DOHH2 (cell line): ENCODE measurements at regions not wholly inside any gene's neighbourhood (a gene's known extent, or its start where the extent isn't known, plus 50 kb on each side); places are given as distances from the start of the nearest gene placed in this dataset.

Experiments
- EZH2phosphoT487 ChIP-seq: fragments of 200-600 bp; sonication (generic); IDR thresholded peaks from 2 replicates; pipeline ENCODE4 v1.6.1; 2017; ENCODE audit warnings: borderline replicate concordance, mild to moderate bottlenecking, antibody characterized with exemption, low read length, moderate library complexity, mixed read lengths
- TF ChIP-seq, protein P1 (sequence below): fragments of 200-600 bp; sonication (generic); IDR thresholded peaks from one replicate; pipeline ENCODE4 v1.5.1; 2014; ENCODE audit warnings: antibody characterized with exemption, mild to moderate bottlenecking, low read depth, low read length; ENCODE audit not compliant: poor library complexity, severe bottlenecking

DNA sequence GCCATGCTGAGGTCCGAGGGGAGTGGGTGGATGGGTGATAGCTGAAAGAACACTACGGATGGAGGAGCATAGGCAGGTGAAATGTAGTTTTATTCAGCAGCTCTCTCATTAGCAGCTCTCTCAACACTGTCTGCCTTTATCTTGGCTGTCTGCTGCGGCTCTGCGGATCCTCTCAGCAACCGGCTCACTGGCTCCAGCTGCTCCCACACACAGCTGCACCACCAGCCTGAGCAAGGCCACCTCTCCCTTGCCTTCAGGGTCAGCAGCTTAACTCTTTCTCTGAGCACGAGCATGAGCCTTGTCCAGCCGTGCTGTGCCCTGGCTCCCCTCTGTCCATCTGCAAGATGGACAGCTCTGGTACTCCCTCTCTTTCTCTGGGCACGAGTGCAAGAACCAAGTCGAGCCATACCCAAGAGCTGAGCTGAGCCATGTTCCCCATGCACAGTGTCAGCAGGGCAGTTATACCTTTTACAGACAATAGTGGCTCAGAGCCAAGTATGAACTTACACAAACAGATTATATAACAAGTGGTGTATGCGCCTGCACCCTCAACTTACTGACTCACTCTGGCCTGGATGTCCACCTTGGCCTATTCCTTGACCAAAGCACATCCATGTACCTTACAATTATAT is 108.5 kb downstream of the MACIR start:
- TF ChIP-seq, protein P1, sequence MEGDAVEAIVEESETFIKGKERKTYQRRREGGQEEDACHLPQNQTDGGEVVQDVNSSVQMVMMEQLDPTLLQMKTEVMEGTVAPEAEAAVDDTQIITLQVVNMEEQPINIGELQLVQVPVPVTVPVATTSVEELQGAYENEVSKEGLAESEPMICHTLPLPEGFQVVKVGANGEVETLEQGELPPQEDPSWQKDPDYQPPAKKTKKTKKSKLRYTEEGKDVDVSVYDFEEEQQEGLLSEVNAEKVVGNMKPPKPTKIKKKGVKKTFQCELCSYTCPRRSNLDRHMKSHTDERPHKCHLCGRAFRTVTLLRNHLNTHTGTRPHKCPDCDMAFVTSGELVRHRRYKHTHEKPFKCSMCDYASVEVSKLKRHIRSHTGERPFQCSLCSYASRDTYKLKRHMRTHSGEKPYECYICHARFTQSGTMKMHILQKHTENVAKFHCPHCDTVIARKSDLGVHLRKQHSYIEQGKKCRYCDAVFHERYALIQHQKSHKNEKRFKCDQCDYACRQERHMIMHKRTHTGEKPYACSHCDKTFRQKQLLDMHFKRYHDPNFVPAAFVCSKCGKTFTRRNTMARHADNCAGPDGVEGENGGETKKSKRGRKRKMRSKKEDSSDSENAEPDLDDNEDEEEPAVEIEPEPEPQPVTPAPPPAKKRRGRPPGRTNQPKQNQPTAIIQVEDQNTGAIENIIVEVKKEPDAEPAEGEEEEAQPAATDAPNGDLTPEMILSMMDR: no peak
- TF ChIP-seq EZH2phosphoT487: no peak
